Fibroblast of the aortic adventitia (primary cell): ENCODE measurements at regions not wholly inside any gene's neighbourhood (a gene's known extent, or its start where the extent isn't known, plus 50 kb on each side); places are given as distances from the start of the nearest gene placed in this dataset.

ENCODE experiments used
- DNase-seq: peaks from one replicate; pipeline ENCODE4 v3.0.0-alpha.2; 2010; ENCODE audit warnings: low read depth
- H3K4me3 ChIP-seq: 2 replicates; pipeline ENCODE4 v1.5.1; 2011; ENCODE audit warnings: low read depth, mild to moderate bottlenecking, control low read depth, low read length, moderate library complexity
- CTCF ChIP-seq: IDR thresholded peaks from 2 replicates; pipeline ENCODE4 v1.5.1; 2011; ENCODE audit warnings: mild to moderate bottlenecking, low read length, control low read depth, inconsistent platforms; ENCODE audit not compliant: insufficient read depth

- TF ChIP-seq CTCF, result no peak
- no peak overlapping the region for H3K4me3 ChIP-seq
- DNase-seq, result no peak
Observed at GRCh38 chr2:203645831-203646230, 60.6 kb upstream of the CD28 start.

- no peak overlapping the region for H3K4me3 ChIP-seq
- no peak for DNase-seq
- TF ChIP-seq CTCF, result no peak
Observed at GRCh38 chr2:203646266-203646864, 60.1 kb upstream of the CD28 start.

DNA sequence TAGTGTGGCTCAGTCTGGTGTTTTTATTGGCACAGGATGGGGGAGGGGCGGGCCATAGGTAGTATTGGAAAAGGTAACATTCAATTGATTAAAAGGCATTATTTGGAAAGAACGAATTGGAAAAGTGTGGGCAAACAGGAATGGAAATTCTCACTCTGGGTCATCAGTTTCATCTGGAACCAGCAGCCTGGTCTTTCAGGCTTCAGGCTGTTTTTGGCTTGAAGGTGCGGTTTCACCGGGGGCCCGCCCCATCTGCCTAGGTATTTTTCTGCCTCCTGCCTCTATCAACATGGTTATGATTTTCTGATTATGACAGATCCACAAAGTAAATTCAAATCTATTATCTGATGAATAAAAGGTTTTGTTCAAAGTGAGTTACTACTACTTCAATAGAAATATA lies 59.5 kb upstream of the CD28 start:
- no peak overlapping the region for H3K4me3 ChIP-seq
- no peak for TF ChIP-seq CTCF
- DNase-seq, result no peak

DNA sequence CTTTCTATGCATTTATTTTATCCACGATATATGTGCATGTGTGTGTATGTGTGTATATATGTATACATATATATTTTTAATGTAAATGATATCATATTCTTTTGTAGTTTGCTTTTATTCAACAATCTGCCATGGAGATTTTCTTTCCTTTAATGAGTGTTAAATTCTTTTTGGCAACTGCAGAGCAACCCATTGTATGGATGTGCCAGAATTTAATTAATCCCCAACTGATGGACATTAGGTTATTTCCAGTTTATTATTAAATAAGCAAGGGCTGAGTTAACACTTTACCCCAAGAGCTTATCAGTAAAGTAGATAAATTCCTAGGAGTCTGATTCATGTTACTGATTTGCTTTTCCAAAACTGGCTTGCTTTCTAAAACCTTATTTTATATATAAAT lies 58.9 kb upstream of the CD28 start:
- no peak overlapping the region for H3K4me3 ChIP-seq
- DNase-seq, result no peak
- no peak for TF ChIP-seq CTCF

DNA sequence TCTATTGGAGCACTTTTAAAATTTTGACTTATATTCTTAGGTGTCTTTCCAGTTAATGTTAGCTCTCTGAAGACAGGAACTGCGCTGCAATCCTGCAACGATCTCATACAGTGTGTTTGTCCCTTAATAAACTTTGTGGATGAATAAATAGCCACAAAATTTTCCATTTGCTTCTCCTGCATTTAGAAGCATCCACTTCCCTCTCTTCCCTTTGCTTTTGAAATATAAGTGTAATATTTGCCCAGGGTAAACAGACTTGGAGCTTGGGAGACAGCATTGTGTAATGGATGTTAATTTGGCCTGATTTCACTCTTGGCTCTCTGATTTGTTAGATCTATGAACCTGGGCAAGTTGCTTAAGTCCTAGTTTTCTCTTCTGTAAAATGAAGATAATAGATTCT lies 58.2 kb upstream of the CD28 start:
- TF ChIP-seq CTCF, result no peak
- H3K4me3 ChIP-seq, result no peak overlapping the region
- peak; percentile 62 for DNase-seq

- no peak for DNase-seq
- no peak overlapping the region for H3K4me3 ChIP-seq
- no peak for TF ChIP-seq CTCF
Observed at GRCh38 chr2:203649176-203649814, 57.1 kb upstream of the CD28 start.
